NCI-H1694 treated with DMSO at 0.1 percent for 48 hours (cell line): ENCODE measurements at regions not wholly inside any gene's neighbourhood (a gene's known extent, or its start where the extent isn't known, plus 50 kb on each side); places are given as distances from the start of the nearest gene placed in this dataset.

Source experiments
- DNase-seq: peaks from one replicate; lab custom pipeline; 2025; lab: John Stamatoyannopoulos, UW

GRCh38 chr3:127349501-127350171, 61.8 kb upstream of the PRR20G start:
- no peak for DNase-seq

GRCh38 chr3:127342735-127343134, 54.9 kb upstream of the PRR20G start:
- DNase-seq = no peak

- DNase-seq = peak; percentile 3
Observed at GRCh38 chr3:127339928-127340861, 52.3 kb upstream of the PRR20G start.

- DNase-seq = no peak
Observed at GRCh38 chr3:127339016-127339415, 51.2 kb upstream of the PRR20G start.

GRCh38 chr3:127337911-127338531, 50.2 kb upstream of the PRR20G start:
- no peak for DNase-seq
